Adrenal gland (tissue), 9 donors: ENCODE measurements at regions not wholly inside any gene's neighbourhood (a gene's known extent, or its start where the extent isn't known, plus 50 kb on each side); places are given as distances from the start of the nearest gene placed in this dataset.
"Not testable (repeated sequence)": the region's sequence is repeated elsewhere in the genome, so short reads cannot be mapped to it uniquely, and the experiment has no call there.

Experiments
- DNase-seq, 7 donors: peaks; one replicate each; pipeline ENCODE4 v3.0.0-alpha.2; 2019 to 2020
- H3K27ac ChIP-seq, 5 donors: fragments of 200-600 bp; sonication (generic) in 4 of 5; 1 replicate in 3 of 5; 2 replicates in 2 of 5; pipeline versions ENCODE4 v1.5.1 to v1.8.0; 2016 to 2020; ENCODE audit warnings: mild to moderate bottlenecking in 1 of 5
- H3K27me3 ChIP-seq: fragments of 200-600 bp; 2 replicates; pipeline ENCODE4 v1.8.0; 2021
- H3K36me3 ChIP-seq, 2 donors: fragments of 200-600 bp; replicated peaks in 1 of 2; 1 replicate in 1 of 2; 2 replicates in 1 of 2; pipeline versions ENCODE4 v1.5.1 to v1.8.0; 2018 to 2022
- H3K4me1 ChIP-seq, 2 donors: fragments of 200-600 bp; replicated peaks in 1 of 2; 1 replicate in 1 of 2; 2 replicates in 1 of 2; pipeline versions ENCODE4 v1.5.1 to v1.8.0; 2018 to 2021
- H3K4me3 ChIP-seq, 4 donors: fragments of 200-600 bp; sonication (generic) in 3 of 4; one replicate each; pipeline ENCODE4 v1.5.1; 2016 to 2018
- H3K9me3 ChIP-seq, 3 donors: fragments of 200-600 bp; sonication (generic) in 1 of 3; replicated peaks in 1 of 3; 1 replicate in 2 of 3; 2 replicates in 1 of 3; pipeline versions ENCODE4 v1.5.1 to v1.8.0; 2016 to 2021
- WGBS, 4 donors: extraction: QIAGEN DNeasy Blood & Tissue Kit in 2 of 4; methylation state at CpG; one replicate each; pipeline versions ENCODE4 v1.1.5 to v1.1.7; 2013 to 2017; 5-methylcytosine and 5-hydroxymethylcytosine counted together
- intact Hi-C, 2 donors: fragments of 100-400 bp; cut with DNase I; formaldehyde crosslinking; loops; one replicate each; pipeline versions ENCODE4 v1.14.1 to v1.15.0; 2022 to 2023
- donor health status: healthy with polysubstance abuse.
- donor health status: Bipolar disorder and iron deficiency.
- donor health status: DM: yes; HTN: yes; CAD: no.
- donor health status: DM: no; HTN: no; CAD: no.
- donor health status: DM: no; HTN: no; CAD: no.

- H3K36me3 ChIP-seq, DNase-seq, H3K27ac ChIP-seq, H3K27me3 ChIP-seq, H3K4me1 ChIP-seq, H3K9me3 ChIP-seq, H3K4me3 ChIP-seq, intact Hi-C loops: not testable (repeated sequence)
- WGBS, 4 donors: 76 to 88% (median 82%) methylated on average over 3 of the region's 3 CpGs
Measured at GRCh38 chr5:62238584-62238983, 67.4 kb upstream of the KIF2A start.

- DNase-seq, H3K4me1 ChIP-seq, H3K27ac ChIP-seq, H3K27me3 ChIP-seq, H3K36me3 ChIP-seq, H3K9me3 ChIP-seq, H3K4me3 ChIP-seq, intact Hi-C loops: not testable (repeated sequence)
- 82 to 90% (median 89%) methylated on average over 3 of the region's 3 CpGs for WGBS, 4 donors
Measured at GRCh38 chr5:62240494-62240893, 65.5 kb upstream of the KIF2A start.

- H3K4me1 ChIP-seq, H3K27ac ChIP-seq, H3K27me3 ChIP-seq, H3K4me3 ChIP-seq, intact Hi-C loops, DNase-seq, H3K9me3 ChIP-seq, H3K36me3 ChIP-seq: not testable (repeated sequence)
- WGBS, 4 donors: 82 to 84% (median 84%) methylated on average over 5 of the region's 5 CpGs
Measured at GRCh38 chr5:62242000-62242399, 64.0 kb upstream of the KIF2A start.

GRCh38 chr5:62243046-62243445, 63.0 kb upstream of the KIF2A start:
- H3K4me1 ChIP-seq, H3K27me3 ChIP-seq, DNase-seq, intact Hi-C loops, H3K4me3 ChIP-seq, H3K27ac ChIP-seq, H3K9me3 ChIP-seq, H3K36me3 ChIP-seq: not testable (repeated sequence)
- WGBS, 4 donors: 92 to 94% (median 92%) methylated on average over 2 of the region's 2 CpGs

GRCh38 chr5:62248192-62248591, 57.8 kb upstream of the KIF2A start:
- intact Hi-C loops, H3K27ac ChIP-seq, DNase-seq, H3K4me1 ChIP-seq, H3K27me3 ChIP-seq, H3K9me3 ChIP-seq, H3K36me3 ChIP-seq, H3K4me3 ChIP-seq: not testable (repeated sequence)
- WGBS, 4 donors: 93 to 96% (median 95%) methylated on average over 6 of the region's 6 CpGs

GRCh38 chr5:62250085-62250484, 55.9 kb upstream of the KIF2A start:
- H3K9me3 ChIP-seq, H3K4me3 ChIP-seq, H3K27me3 ChIP-seq, H3K36me3 ChIP-seq, intact Hi-C loops, H3K27ac ChIP-seq, H3K4me1 ChIP-seq, DNase-seq: not testable (repeated sequence)
- WGBS, 4 donors: 71 to 79% (median 73%) methylated on average over 3 of the region's 3 CpGs

GRCh38 chr5:62250919-62251318, 55.1 kb upstream of the KIF2A start:
- DNase-seq, intact Hi-C loops: not testable (repeated sequence)
- 83 to 98% (median 86%) methylated on average over 4 of the region's 4 CpGs for WGBS, 4 donors

GRCh38 chr5:62252519-62252918, 53.5 kb upstream of the KIF2A start:
- H3K36me3 ChIP-seq, H3K9me3 ChIP-seq, H3K4me1 ChIP-seq, H3K27ac ChIP-seq, DNase-seq, H3K4me3 ChIP-seq, H3K27me3 ChIP-seq, intact Hi-C loops: not testable (repeated sequence)
- 82 to 94% (median 91%) methylated on average over 2 of the region's 2 CpGs for WGBS, 4 donors

More at GRCh38 chr5:62250919-62251318, 55.1 kb upstream of the KIF2A start:
- H3K27me3 ChIP-seq, H3K36me3 ChIP-seq, H3K4me3 ChIP-seq, H3K9me3 ChIP-seq, H3K4me1 ChIP-seq, H3K27ac ChIP-seq: not testable (repeated sequence)

- H3K27me3 ChIP-seq, H3K4me3 ChIP-seq, H3K4me1 ChIP-seq, H3K9me3 ChIP-seq, H3K27ac ChIP-seq, intact Hi-C loops, H3K36me3 ChIP-seq, DNase-seq: not testable (repeated sequence)
- 88 to 100% (median 96%) methylated on average over 1 of the region's 1 CpG for WGBS, 4 donors
Measured at GRCh38 chr5:62255551-62255950, 50.5 kb upstream of the KIF2A start.
